B cell (primary cell): ENCODE measurements at regions not wholly inside any gene's neighbourhood (a gene's known extent, or its start where the extent isn't known, plus 50 kb on each side); places are given as distances from the start of the nearest gene placed in this dataset.

Experiments used
- CTCF ChIP-seq: fragments of 200-600 bp; IDR thresholded peaks from one replicate; pipeline ENCODE4 v1.8.0; 2022; ENCODE audit warnings: antibody characterized with exemption, mild to moderate bottlenecking
- EZH2 ChIP-seq: IDR thresholded peaks from 2 replicates; pipeline ENCODE4 v1.6.1; 2012; ENCODE audit warnings: borderline replicate concordance, low read depth, mild to moderate bottlenecking, moderate library complexity, low read length; ENCODE audit not compliant: insufficient read depth, poor library complexity, severe bottlenecking

- no peak for TF ChIP-seq EZH2
- TF ChIP-seq CTCF, result no peak
Observed at GRCh38 chr2:129189617-129190319, 789.7 kb upstream of the RAB6C start.
